NCI-H2196 (cell line): ENCODE measurements at regions not wholly inside any gene's neighbourhood (a gene's known extent, or its start where the extent isn't known, plus 50 kb on each side); places are given as distances from the start of the nearest gene placed in this dataset.

ENCODE experiments used
- DNase-seq: peaks from one replicate; lab custom pipeline; 2025; ENCODE audit not compliant: unreplicated experiment; lab: John Stamatoyannopoulos, UW

DNA sequence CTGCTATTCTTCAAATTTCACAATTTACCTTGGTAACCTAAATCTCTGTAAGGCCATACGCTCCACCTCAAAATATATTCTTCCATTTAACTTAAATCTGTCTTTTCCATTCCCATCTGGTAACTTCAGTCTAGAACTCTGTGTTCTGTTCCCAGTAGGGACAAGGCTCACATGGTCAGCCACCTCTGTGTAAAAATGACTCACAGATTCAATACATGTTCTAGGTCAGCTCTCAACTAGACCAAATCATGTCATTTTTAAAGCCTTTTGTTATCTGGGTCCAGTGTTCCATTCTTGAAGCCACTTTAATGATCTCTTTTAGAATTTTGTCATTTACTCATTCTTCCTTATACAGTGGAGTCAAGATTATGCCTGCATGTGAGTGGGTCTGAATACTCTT, 315.6 kb upstream of the CITED2 start:
- DNase-seq, result no peak

DNA sequence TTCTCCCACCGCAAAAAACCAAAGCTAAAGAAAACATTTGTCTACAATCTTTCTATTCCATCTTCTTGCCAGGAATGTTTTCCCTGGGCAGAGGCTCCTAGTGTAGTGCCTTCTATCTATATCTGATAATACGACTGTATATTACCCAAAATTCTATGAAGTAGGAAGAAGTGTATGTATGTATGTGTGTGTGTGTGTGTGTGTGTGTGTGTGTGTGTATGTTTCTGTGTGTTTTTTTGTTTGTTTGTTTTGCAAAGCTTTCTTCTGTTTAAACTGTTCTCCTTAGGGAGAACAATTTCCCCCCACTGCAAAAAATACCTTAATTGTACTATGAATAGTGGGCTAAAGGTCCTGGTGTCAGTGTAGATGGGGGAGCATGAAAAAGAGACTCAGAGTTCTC, 312.6 kb upstream of the CITED2 start:
- no peak for DNase-seq

DNA sequence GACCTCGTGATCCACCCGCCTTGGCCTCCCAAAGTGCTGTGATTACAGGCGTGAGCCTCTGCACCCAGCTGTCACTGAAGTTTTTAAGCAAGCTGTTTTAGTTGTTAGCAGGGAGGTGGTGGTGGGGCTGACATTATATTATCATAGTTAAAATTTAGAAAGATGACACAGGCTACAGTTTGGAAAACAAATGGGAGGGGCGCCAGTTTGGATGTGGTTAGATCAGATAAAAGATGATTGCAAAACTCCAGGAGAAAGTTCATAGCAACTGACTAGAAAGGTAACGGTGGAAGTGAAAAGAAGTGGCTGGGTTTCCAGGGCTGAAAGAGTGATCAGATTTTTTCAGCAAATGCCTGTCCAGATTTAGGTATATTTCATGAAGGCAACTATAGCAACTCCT, 311.9 kb upstream of the CITED2 start:
- DNase-seq, result no peak

DNA sequence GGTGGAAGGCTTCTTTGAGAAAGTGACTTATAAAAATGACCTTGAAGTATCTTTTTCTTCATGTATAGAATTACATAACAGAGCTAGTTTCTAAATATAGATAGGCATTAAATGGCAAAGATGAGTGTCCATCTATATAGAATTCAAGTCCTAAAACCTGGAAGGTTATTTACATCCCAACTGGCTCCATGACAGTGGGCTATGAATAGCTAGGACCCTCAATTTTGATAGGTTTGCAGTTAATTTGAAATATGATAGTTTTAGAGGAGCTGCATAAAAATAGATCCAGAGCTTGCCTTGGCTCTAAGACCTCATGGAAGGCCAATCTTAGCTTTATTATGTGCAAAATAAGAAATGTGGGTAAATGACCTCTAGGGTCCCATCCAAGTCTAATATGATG, 310.6 kb upstream of the CITED2 start:
- no peak for DNase-seq

DNA sequence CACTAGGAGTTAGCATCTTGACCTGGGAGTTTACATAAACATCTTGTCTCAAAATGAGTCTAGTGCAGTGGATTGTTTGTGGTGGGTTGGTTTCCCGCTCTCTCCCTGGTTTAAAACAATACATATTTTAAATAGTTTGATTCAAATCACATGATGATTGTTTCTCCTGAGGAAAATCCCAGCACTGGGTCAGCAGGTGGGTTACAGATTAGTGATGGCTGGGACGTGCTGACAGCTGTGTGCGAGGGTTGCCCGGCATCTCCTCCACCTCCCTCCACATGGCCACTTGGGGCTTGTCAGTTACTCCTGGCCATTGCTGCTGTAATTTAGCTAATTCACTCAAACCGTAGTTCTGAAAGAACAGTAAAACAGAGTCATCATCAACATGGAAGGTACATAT, 306.4 kb upstream of the CITED2 start:
- no peak for DNase-seq

DNA sequence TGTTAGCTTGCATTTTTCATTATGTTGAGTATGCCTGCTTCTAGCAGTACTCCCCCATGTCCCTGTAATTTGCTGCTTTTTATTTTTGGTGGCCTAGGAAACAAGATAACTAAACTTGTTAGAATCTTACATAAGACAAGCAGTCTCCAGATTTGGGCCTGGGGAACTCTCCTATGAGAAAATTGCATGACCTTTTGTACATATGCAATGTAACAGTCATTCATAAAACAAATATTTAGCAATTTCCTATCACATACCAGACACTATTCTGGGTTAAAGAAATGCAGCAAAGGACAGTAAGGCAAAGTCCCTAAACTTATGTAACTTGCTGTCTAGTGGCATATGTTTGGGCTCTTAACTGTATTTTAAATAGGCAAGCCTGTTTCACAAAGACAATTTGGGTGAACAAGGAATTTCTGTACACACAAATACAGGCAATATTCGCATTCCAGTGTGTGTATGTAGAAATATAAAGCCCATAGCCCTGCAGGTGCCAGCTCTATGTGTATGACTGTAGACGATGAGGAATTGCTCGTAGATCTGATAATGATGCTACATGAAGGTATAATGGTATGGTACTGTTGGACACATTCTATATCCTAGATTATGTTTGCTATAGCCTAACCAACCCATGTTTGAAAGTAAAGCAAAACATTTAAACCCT, 305.2 kb upstream of the CITED2 start:
- DNase-seq, result no peak

DNA sequence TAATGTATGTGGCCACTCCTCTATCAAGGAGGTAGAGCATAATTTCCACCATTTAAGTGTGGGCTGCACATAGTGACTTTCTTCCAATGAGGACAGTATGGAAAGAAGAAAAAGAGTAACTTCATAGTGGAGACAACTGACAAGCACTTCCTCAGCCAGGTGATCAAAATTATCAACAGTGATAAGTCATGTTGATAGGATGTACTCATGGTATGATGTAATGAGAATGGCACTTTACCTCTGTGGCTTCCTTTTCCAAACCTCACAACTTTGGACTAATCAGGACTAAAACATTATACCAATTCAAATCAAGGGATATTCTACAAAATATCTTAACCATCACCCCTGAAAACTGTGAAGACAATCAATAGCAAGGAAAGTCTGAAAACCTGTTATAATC, 302.3 kb upstream of the CITED2 start:
- DNase-seq, result no peak

DNA sequence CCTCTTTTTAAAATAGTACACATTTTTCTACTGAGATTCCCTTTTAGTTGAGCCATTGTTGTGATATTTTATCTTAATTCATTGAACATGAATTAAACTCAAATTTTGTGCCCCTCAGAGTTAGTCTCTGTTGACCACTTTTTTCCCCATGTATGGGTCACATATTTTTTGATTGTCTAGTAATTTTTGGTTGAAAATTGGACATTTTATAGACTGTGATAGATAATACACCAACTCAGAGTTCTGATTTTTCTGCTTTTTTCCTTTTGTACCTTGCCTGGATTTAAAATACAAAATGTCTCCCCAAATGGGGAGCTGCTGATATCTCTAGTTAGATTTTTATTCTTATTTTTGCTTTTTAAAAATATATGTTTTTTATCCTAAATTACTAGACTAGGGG, 291.8 kb upstream of the CITED2 start:
- no peak for DNase-seq

DNA sequence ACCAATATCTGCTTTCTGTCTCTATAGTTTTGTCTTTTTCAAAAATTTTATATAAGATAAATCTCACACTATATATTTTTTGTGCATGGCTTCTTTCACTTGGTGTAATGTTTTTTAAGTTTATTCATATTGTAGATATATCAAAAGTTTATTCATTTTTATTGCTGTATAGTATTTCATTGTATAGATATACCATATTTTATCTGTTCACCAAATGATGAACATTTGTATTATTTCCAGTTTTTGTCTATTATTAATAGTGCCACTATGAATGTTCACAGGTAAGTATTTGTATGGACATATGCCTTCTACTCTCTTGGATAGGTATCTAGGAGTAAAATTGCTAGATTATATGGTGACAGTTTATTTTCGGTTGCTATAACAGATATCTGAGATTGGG, 289.5 kb upstream of the CITED2 start:
- DNase-seq, result no peak

DNA sequence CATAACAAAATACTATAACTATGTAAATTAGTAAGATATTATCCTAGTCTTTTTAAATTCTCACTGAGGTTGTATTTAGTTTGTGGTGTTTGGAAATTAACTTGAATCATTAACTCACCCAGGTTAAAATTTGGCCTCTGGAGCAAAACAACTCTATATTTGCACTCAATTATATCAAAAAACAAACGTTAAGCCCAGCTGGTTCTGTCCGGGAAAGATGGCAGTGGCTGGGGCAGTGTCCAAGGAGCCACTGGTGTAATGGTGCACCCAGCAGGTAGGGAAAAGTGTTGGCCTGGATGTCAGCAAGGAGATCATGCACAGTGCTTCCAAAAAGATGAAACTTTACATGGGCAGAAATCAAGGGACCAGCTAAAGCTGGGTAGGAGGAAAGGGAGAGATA, 285.3 kb upstream of the CITED2 start:
- DNase-seq, result no peak

DNA sequence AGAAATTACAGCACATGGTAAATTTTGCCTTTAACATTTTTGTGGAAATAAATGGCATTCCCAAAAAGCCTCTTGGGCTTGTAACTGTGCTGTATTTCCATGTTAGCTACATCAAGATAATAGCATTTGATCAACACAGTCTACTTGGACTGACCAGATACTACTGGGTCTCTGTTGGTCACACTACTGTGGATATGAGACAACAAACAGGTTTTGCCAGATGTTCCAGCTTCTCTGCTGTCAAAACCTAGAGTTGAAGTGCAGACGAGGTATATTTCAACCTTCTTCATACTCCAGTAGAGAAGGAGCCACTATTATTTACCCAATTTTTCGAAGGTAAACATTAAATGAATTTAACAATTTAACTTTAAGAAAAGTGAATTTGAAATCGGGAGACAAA, 284.7 kb upstream of the CITED2 start:
- DNase-seq, result no peak

DNA sequence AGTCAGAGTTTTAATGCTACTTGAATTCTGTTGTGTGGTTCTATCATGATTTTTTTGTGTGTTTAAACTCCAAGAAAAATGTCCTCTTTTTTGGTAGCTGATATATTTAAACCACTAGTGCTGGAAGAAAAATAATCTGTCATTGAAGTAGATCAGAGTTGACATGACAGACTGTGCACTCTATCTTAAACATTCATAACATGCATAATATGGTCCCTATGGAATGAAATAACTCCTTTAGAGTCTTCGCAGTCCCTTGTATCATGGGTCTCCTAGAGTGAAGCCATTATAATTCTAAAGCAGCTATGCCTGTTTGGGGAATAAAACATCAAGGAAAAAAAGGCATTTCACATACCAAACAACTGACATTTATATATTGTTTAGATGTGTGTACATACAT, 282.7 kb upstream of the CITED2 start:
- no peak for DNase-seq

DNA sequence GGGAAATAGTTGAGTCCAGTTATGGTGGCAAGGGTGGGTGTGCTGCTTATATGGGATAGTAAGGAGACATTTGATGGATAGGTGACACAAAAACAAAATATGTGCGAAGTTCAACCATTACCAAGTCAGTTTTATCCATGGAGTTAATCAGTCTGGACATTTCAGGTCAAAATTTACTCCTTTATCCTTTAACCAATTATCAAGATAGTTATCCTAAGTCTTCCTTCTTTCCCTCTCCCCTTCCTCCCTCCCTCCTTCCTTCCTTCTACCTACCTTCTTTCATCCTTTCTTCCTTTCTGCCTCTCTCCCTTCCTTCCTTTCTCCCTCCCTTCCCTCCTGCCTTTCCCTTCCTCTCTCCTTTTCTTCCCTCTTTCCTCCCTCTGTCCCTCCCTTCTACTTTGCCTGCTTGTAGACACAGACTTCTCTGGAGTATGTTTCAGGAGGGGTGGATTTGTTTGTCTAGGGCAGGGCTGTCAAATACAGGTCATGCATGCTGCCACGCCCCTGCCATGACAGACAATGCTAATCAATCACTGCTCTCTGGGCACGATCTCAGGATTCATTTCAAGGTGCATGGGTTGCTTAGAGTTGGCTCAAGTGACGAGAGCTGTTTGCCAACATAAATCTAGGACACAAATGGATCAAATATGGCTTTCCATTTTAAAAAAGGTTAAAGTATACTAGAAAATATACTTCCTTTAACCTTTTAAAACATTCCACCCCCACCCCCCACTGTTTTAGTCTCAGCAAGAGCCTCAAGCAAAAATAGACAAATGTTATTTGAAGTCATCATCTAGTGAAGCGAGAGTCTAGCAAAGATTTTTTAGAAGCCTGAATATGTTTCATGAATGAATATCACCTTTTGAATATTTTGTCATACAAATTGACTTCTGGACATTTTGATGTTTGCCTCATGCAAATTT, 281.6 kb upstream of the CITED2 start:
- DNase-seq, result no peak

DNA sequence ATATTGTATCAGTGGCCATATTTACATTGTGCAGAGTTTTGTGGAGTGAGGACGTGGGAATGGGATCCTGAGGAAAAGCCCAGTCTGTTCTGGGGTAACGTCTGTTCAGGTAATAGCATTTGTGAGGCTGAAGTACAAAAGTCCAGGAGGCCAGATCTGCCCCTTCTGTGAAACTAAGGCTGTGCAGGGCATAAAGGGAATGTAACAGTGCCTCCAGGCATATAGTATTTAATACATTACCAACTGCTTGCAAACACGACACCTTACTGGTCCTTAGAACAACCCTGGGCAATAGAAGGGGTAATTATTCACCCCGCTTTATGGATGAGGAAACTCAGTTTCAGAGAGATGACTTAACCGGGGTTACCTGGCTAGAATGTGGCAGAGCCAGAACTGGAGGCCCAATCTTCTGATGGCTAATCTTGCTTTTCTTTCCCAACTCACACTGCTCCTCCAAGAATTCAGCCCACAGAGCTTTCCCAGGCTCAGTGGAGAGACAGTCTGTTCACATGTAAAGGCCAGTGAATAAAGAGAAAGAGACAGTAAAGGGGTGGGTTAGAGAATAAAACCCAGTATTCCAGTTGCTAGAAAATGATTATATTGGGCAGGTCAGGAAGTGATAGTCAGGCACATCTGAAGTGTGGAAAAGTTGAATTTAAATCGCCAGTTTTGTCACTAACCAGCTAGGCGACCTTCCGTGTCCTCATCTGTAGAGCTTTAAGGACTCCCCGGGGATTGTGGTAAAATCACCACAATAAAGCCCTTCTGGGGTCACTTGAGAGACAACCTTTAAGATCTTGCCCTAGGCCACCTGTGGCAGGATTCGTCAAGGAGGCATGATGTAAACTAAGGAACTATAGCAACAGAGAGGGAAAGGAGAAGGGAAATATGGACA, 280.7 kb upstream of the CITED2 start:
- DNase-seq, result no peak

DNA sequence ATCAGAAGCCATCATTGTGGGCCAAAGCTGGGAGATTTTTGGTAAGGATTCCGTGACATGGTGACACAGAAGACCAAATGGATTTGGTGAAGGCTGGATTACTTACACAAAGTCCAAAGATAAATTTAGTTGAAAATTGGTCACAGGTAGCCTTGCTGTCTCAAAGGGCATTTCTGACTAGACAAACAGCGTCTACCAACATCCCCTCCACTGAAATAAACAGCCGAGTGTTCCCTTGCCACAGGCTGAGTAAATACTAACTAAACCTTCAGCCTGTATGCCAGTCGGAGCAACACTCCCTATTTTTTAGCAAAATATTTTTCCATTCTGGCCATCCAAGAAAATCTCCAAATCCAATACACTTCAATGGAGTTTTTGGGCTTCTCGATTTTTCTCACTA, 279.9 kb upstream of the CITED2 start:
- no peak for DNase-seq

DNA sequence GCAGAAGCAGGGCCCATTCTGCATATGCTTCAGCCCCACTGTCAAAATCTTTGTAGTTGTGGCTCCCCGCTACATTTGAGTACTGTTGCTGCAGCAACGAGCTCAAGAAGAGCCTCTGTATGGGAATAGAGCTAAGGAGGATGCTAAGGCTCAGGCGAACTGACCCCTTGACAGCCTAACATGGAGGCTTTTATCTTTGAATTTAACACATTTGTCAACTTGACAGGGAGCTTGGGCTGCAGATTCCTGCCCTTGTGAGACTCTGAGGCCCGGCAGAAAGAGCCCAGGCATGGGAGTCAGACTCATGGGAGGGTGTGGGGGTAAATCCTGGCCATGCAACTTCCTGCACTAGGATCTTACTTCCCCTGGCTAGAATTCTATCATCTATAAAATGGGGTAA, 278.7 kb upstream of the CITED2 start:
- no peak for DNase-seq

DNA sequence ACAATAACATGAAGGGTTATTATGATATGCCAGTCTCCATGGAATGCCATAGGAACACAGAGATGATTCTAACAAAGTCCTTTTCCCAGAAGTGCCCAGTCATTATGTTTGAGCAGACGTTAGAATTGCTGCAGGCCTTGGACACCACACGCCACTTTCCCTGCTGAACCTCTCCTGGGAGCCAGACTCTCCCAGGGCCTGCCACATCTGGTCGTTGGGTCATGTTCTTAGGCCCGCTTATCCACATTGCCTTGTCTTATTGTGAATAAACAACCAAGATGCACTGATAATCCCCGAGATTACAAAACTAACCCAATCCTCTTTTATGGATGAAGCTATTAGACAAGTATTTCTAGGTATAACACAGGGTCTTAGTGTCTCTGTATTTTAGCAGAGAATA, 276.5 kb upstream of the CITED2 start:
- DNase-seq, result no peak

DNA sequence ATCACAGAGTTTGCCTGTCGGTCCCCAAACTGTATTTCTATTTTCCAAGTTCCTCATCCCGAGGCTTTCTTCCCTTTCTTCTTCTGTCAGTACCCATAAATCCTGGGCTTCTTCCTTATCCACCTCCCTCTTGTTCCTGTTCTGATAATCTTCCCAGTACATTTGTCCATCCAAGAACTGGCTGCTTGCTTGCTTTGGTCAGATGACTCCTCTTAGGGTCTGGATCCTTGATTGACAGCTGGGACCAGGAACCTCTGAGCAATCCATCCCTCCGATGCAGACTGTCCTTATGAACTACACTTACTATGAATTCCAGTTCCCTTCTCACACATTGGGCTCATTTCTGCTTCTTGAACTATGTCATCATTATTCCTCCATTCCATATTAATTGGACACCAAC, 275.3 kb upstream of the CITED2 start:
- no peak for DNase-seq

DNA sequence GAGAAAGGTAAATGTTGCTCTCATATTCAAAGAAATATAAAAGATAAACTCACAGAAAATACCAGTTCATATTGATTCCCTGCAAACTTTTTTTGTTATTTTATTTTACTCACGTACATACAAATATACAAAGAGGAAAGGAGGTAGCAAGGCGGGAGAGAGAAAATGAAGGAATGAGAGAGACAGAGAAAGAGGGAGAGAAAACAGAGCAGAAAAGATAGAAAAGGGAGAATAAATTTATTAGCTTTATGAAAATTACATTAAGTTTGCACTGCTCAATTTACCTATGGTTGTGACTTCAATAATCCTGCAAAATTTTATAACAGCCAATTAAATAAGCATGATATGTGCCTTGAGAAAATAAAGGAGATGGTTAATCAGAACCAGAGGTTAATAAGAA, 274.7 kb upstream of the CITED2 start:
- no peak for DNase-seq

DNA sequence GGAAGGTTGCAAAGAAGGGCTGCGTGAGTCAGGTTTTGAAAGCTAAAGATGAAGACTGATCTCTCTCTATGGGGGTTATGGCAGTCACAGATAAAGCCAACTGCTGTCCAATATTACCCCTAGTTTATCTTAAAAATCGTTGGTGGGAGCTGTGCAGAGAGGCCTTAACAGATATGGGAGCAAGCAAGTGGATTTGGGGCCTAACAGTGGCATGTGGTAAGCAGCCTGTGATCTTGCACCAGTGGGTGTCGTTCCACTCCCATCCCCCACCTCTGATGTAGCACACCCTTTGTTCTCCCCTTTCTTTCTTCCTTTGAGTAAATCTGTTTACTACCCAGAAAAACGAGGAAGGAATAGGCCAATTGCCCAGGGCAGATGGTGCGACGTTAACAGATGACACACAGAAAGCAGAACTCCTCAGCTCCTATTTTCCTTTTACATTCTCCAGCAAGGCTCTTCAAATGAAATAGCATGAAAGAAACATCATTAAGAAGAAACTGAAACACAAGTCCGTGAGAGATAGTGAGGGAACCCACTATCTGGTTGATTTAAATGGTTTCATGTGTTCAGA, 274.1 kb upstream of the CITED2 start:
- DNase-seq, result no peak

DNA sequence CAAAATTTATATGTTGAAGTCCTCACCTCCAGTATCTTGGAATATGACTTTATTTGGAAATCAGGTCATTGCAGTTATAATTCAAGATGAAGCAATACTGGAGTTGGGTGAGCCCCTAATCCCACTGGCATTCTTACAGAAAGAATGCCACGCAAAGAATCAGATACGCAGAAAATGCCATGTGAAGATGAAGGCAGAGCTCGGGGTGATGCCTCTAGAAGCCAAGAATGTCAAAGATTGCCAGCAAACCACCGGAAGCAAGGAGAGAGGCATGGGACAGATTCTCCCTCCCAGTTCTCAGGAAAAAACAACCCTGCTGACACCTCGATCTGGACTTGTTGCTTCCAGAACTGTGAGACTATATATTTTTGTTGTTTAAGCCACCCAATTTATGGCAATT, 273.4 kb upstream of the CITED2 start:
- no peak for DNase-seq
